Inferior parietal cortex (tissue), 1 donor: ENCODE measurements at regions not wholly inside any gene's neighbourhood (a gene's known extent, or its start where the extent isn't known, plus 50 kb on each side); places are given as distances from the start of the nearest gene placed in this dataset.

Experiments
- DNase-seq: peaks from one replicate; pipeline ENCODE4 v3.0.0-alpha.2; 2016; ENCODE audit errors: extremely low spot score

GRCh38 chr11:119888119-119888518 is 159.1 kb upstream of the NECTIN1 start:
- no peak for DNase-seq

- no peak for DNase-seq
Observed at GRCh38 chr11:119886667-119887230, 157.7 kb upstream of the NECTIN1 start.

- DNase-seq = no peak
Observed at GRCh38 chr11:119885861-119886567, 157.0 kb upstream of the NECTIN1 start.

- no peak for DNase-seq
Observed at GRCh38 chr11:119885067-119885466, 156.1 kb upstream of the NECTIN1 start.

- DNase-seq = no peak
Observed at GRCh38 chr11:119882316-119882715, 153.3 kb upstream of the NECTIN1 start.

GRCh38 chr11:119880873-119881272 is 151.9 kb upstream of the NECTIN1 start:
- DNase-seq = no peak

GRCh38 chr11:119880143-119880542 is 151.1 kb upstream of the NECTIN1 start:
- DNase-seq = no peak

GRCh38 chr11:119878990-119879389 is 150.0 kb upstream of the NECTIN1 start:
- no peak for DNase-seq

GRCh38 chr11:119876841-119877240 is 147.8 kb upstream of the NECTIN1 start:
- no peak for DNase-seq

GRCh38 chr11:119875841-119876600 is 147.0 kb upstream of the NECTIN1 start:
- no peak for DNase-seq

- no peak for DNase-seq
Observed at GRCh38 chr11:119874660-119875238, 145.7 kb upstream of the NECTIN1 start.

GRCh38 chr11:119873761-119874421 is 144.9 kb upstream of the NECTIN1 start:
- DNase-seq = no peak

- DNase-seq = no peak
Observed at GRCh38 chr11:119872611-119873310, 143.8 kb upstream of the NECTIN1 start.

- no peak for DNase-seq
Observed at GRCh38 chr11:119865661-119866156, 136.7 kb upstream of the NECTIN1 start.

GRCh38 chr11:119864836-119865235 is 135.8 kb upstream of the NECTIN1 start:
- no peak for DNase-seq

GRCh38 chr11:119863851-119864601 is 135.0 kb upstream of the NECTIN1 start:
- DNase-seq = no peak

- no peak for DNase-seq
Observed at GRCh38 chr11:119863236-119863635, 134.2 kb upstream of the NECTIN1 start.

- no peak for DNase-seq
Observed at GRCh38 chr11:119861160-119861559, 132.2 kb upstream of the NECTIN1 start.

GRCh38 chr11:119860561-119861094 is 131.6 kb upstream of the NECTIN1 start:
- no peak for DNase-seq

GRCh38 chr11:119859684-119860083 is 130.7 kb upstream of the NECTIN1 start:
- DNase-seq = no peak
